ENCODE measurements at regions not wholly inside any gene's neighbourhood (a gene's known extent, or its start where the extent isn't known, plus 50 kb on each side); places are given as distances from the start of the nearest gene placed in this dataset.

- DNase-seq (ENCODE audit: low read depth, low spot score) (no peak), ATAC-seq (no peak)
- no peaks in the 10 kb centered on the region for H3K9me2 ChIP-seq (ENCODE audit: insufficient read depth)
- H3K4me1 ChIP-seq (ENCODE audit: control insufficient read depth in 1 of 2, insufficient read depth in 2 of 2, low read length in 2 of 2): no peaks in the 10 kb centered on the region
- no TSS peak for BruUV-seq (replicated peaks)
- ChIA-PET RAD21 (ENCODE audit: low non-redundant PET in 1 of 2, low total read pairs in 2 of 2, uncharacterized antibody in 2 of 2, unreplicated experiment in 2 of 2) (no interaction called here), POLR2A (no interaction called here), CTCF (no interaction called here)
- no peak overlapping the region for H2AFZ ChIP-seq (ENCODE audit: low read depth, low read length, poor library complexity, severe bottlenecking)
- H4K20me1 ChIP-seq (ENCODE audit: insufficient read depth): no peaks in the 10 kb centered on the region; the same call in 1 of the 2 replicates
- H3K79me2 ChIP-seq (ENCODE audit: insufficient read depth, low read length): no peaks in the 10 kb centered on the region
- intact Hi-C loops (cut with micrococcal nuclease): no loop called here
- no peak for TF ChIP-seq POLR2A (IDR thresholded peaks at IDR 0.05; ENCODE audit: borderline replicate concordance, extremely low read depth, insufficient read depth, insufficient read length)
- no peak for TF ChIP-seq CBX3 (IDR thresholded peaks at IDR 0.05; ENCODE audit: low read depth)
- no peak for TF ChIP-seq EZH2 (IDR thresholded peaks at IDR 0.05)
- no peak for TF ChIP-seq ZBTB33 (IDR thresholded peaks at IDR 0.05; ENCODE audit: extremely low read depth, insufficient replicate concordance, low read length)
- TF ChIP-seq RAD21 (IDR thresholded peaks at IDR 0.05; ENCODE audit: low read depth): no peak
- TF ChIP-seq TCF7L2 (IDR thresholded peaks at IDR 0.05; ENCODE audit: borderline replicate concordance, extremely low read depth, insufficient read depth, insufficient read length): no peak
- TF ChIP-seq ZFX (IDR thresholded peaks at IDR 0.05): no peak
- no peak for TF ChIP-seq SP1 (IDR thresholded peaks at IDR 0.05; ENCODE audit: low read depth)
- TF ChIP-seq, protein P1, sequence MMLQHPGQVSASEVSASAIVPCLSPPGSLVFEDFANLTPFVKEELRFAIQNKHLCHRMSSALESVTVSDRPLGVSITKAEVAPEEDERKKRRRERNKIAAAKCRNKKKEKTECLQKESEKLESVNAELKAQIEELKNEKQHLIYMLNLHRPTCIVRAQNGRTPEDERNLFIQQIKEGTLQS (IDR thresholded peaks at IDR 0.05): no peak
- TF ChIP-seq POLR2AphosphoS5 (IDR thresholded peaks at IDR 0.05; ENCODE audit: low read depth, low read length): no peak
- TF ChIP-seq JUND (IDR thresholded peaks at IDR 0.05): no peak
- no peak for TF ChIP-seq ZNF274 (IDR thresholded peaks at IDR 0.05; ENCODE audit: low read depth, low read length)
- TF ChIP-seq CTCF (IDR thresholded peaks at IDR 0.05 in 2 of 3, conservative IDR thresholded peaks at IDR 0.05 in 1 of 3; ENCODE audit: borderline replicate concordance in 1 of 3, insufficient read depth in 1 of 3, low read depth in 2 of 3, low read length in 2 of 3): no peak
- no peak for TF ChIP-seq CEBPB (IDR thresholded peaks at IDR 0.05; ENCODE audit: low read depth)
- TF ChIP-seq SIN3A (IDR thresholded peaks at IDR 0.05; ENCODE audit: low read depth): no peak
- TF ChIP-seq EZH2phosphoT487 (IDR thresholded peaks at IDR 0.05; ENCODE audit: borderline replicate concordance): no peak
- H3K4me2 ChIP-seq (ENCODE audit: low read length): no peak overlapping the region
- H3K27me3 ChIP-seq (ENCODE audit: insufficient read depth, low read length): no peaks in the 10 kb centered on the region
- no peak overlapping the region for H3K9ac ChIP-seq (ENCODE audit: low read length)
- no peak overlapping the region for H3K4me3 ChIP-seq (replicated peaks in 1 of 2; ENCODE audit: low read depth in 1 of 2, low read length in 2 of 2)
- peaks cover 4 to 6% of the 10 kb centered on the region in 2 experiments; a peak in 2 of 4 replicates for H3K9me3 ChIP-seq (ENCODE audit: control insufficient read depth in 1 of 2, insufficient read depth in 1 of 2, low read depth in 1 of 2, low read length in 2 of 2)
- H3K36me3 ChIP-seq (ENCODE audit: control insufficient read depth in 1 of 2, insufficient read depth in 2 of 2, low read length in 2 of 2): no peaks in the 10 kb centered on the region
- H3K27ac ChIP-seq (ENCODE audit: low read depth, low read length): no peak overlapping the region
Observed at GRCh38 chr7:145850636-145851035, 266.0 kb upstream of the CNTNAP2 start.

Data from HCT116 (cell line).